Panc1 (cell line): ENCODE measurements at regions not wholly inside any gene's neighbourhood (a gene's known extent, or its start where the extent isn't known, plus 50 kb on each side); places are given as distances from the start of the nearest gene placed in this dataset.

Experiments used
- ATAC-seq: fragments of 200-7000 bp; cut with Tn5 transposase; 2 replicates; pipeline ENCODE4 v1.9.1; 2020; ENCODE audit warnings: mild to moderate bottlenecking, moderate library complexity
- BruUV-seq: library from RNA; stranded (reverse); fragments of 400-500 nt; replicated peaks from 2 replicates; lab custom pipeline; 2021; lab: Mats Ljungman, UMichigan
- CTCF ChIA-PET: fragments of 300-600 bp; sonication (Branson Sonifier 250); formaldehyde crosslinking; loops from one replicate; lab custom pipeline; 2022; ENCODE audit warnings: antibody characterized with exemption; lab: Charles Lee
- POLR2A ChIA-PET: fragments of 300-600 bp; sonication (Branson Sonifier 250); formaldehyde crosslinking; loops from one replicate; lab custom pipeline; 2022; ENCODE audit warnings: antibody characterized with exemption; lab: Charles Lee
- DNase-seq: peaks from one replicate; pipeline ENCODE4 v3.0.0-alpha.2; 2010; ENCODE audit warnings: low read depth, low spot score
- H3K27ac ChIP-seq: 2 replicates; pipeline ENCODE4 v1.5.1; 2011; ENCODE audit warnings: mild to moderate bottlenecking, low read length, inconsistent platforms
- H3K27me3 ChIP-seq: fragments of 200-500 bp; sonication (Bioruptor generic); 2 replicates; pipeline ENCODE4 v1.6.0; 2014; ENCODE audit warnings: low read length, inconsistent platforms; ENCODE audit not compliant: control insufficient read depth, insufficient read depth
- H3K36me3 ChIP-seq: fragments of 200-500 bp; sonication (Bioruptor generic); 2 replicates; pipeline ENCODE4 v1.5.1; 2014; ENCODE audit warnings: inconsistent platforms, mild to moderate bottlenecking, low read length, moderate library complexity; ENCODE audit not compliant: control insufficient read depth, insufficient read depth
- H3K4me1 ChIP-seq: 2 replicates; pipeline ENCODE4 v1.5.1; 2011; ENCODE audit warnings: inconsistent platforms, mild to moderate bottlenecking, low read length, moderate library complexity; ENCODE audit not compliant: control insufficient read depth, insufficient read depth
- H3K4me3 ChIP-seq, 2 experiments: 2 replicates each; pipeline ENCODE4 v1.5.1; 2011 to 2012; ENCODE audit warnings: low read depth in 2 of 2, low read length in 2 of 2, mild to moderate bottlenecking in 2 of 2, inconsistent platforms in 1 of 2, moderate library complexity in 1 of 2
- H3K9me3 ChIP-seq: fragments of 200-500 bp; sonication (Bioruptor generic); 2 replicates; pipeline ENCODE4 v1.5.1; 2014; ENCODE audit warnings: low read depth, mild to moderate bottlenecking, inconsistent platforms, low read length, moderate library complexity; ENCODE audit not compliant: control insufficient read depth, insufficient read depth
- POLR2AphosphoS5 ChIP-seq: IDR thresholded peaks from 2 replicates; pipeline ENCODE4 v1.6.1; 2012; ENCODE audit warnings: mild to moderate bottlenecking, low read depth, low read length, moderate library complexity
- SIN3A ChIP-seq: IDR thresholded peaks from 2 replicates; pipeline ENCODE4 v1.6.1; 2012; ENCODE audit warnings: low read depth, mild to moderate bottlenecking, low read length, moderate library complexity, borderline replicate concordance; ENCODE audit not compliant: insufficient read depth
- TCF7L2 ChIP-seq: IDR thresholded peaks from 2 replicates; pipeline ENCODE4 v1.6.1; 2011; ENCODE audit warnings: mild to moderate bottlenecking, low read depth, low read length, inconsistent platforms
- in situ Hi-C: cut with HindIII; loops from 2 replicates; pipeline ENCODE4 v1.10.0; 2016; ENCODE audit warnings: low sequenced_read_pairs, low pct_unique_long_range_greater_than_20kb
- intact Hi-C: fragments of 100-400 bp; cut with micrococcal nuclease; formaldehyde crosslinking; loops from one replicate; pipeline ENCODE4 v1.10.0; 2022; ENCODE audit not compliant: unreplicated experiment
- TF ChIP-seq, protein P1 (sequence below): fragments of 450-650 bp; IDR thresholded peaks from 2 replicates; pipeline ENCODE4 v1.5.1; 2017; ENCODE audit warnings: mild to moderate bottlenecking
- TF ChIP-seq, protein P2 (sequence below), 2 experiments: IDR thresholded peaks; 2 replicates each; pipeline ENCODE4 v1.6.1; 2011 to 2012; ENCODE audit warnings: low read depth in 2 of 2, control low read depth in 1 of 2, low read length in 1 of 2, mild to moderate bottlenecking in 1 of 2, moderate library complexity in 1 of 2; ENCODE audit not compliant: insufficient read depth in 1 of 2

DNA sequence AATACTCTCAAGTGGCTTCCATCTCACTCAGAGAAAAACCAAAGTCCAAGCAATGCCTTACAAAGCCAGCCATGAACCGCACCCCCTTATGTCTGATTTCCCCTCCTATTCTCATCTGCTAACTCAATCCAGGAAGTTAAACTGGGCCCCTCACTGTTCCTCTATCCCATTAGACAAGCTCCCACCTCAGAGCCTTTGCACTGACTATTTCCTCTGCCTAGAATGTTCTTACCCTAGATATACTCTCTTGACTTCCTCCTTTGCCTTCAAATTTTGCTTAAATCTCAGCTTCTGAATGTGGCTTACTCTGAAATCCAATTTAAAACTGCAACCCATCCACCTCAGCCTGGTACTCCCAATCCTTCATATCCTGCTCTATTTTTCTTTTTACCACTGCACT, 257.0 kb upstream of the USP15 start:
- in situ Hi-C loops = no loop called here
- no peaks in the 10 kb centered on the region for H3K27me3 ChIP-seq
- intact Hi-C loops = no loop called here
- CTCF ChIA-PET = no interaction called here
- no peaks in the 10 kb centered on the region for H3K9me3 ChIP-seq
- POLR2A ChIA-PET = interaction anchor here (0.5 kb wide), 1 partner anchor 179 kb away, joined by 3 read pairs; no protein-coding TSS in a partner anchor
- ATAC-seq (no peak), DNase-seq (no peak)
- H3K36me3 ChIP-seq = no peaks in the 10 kb centered on the region
- H3K27ac ChIP-seq = no peak overlapping the region
- TF ChIP-seq, protein P1, sequence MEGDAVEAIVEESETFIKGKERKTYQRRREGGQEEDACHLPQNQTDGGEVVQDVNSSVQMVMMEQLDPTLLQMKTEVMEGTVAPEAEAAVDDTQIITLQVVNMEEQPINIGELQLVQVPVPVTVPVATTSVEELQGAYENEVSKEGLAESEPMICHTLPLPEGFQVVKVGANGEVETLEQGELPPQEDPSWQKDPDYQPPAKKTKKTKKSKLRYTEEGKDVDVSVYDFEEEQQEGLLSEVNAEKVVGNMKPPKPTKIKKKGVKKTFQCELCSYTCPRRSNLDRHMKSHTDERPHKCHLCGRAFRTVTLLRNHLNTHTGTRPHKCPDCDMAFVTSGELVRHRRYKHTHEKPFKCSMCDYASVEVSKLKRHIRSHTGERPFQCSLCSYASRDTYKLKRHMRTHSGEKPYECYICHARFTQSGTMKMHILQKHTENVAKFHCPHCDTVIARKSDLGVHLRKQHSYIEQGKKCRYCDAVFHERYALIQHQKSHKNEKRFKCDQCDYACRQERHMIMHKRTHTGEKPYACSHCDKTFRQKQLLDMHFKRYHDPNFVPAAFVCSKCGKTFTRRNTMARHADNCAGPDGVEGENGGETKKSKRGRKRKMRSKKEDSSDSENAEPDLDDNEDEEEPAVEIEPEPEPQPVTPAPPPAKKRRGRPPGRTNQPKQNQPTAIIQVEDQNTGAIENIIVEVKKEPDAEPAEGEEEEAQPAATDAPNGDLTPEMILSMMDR = no peak
- TF ChIP-seq POLR2AphosphoS5 (no peak), SIN3A (no peak)
- TF ChIP-seq, protein P2, sequence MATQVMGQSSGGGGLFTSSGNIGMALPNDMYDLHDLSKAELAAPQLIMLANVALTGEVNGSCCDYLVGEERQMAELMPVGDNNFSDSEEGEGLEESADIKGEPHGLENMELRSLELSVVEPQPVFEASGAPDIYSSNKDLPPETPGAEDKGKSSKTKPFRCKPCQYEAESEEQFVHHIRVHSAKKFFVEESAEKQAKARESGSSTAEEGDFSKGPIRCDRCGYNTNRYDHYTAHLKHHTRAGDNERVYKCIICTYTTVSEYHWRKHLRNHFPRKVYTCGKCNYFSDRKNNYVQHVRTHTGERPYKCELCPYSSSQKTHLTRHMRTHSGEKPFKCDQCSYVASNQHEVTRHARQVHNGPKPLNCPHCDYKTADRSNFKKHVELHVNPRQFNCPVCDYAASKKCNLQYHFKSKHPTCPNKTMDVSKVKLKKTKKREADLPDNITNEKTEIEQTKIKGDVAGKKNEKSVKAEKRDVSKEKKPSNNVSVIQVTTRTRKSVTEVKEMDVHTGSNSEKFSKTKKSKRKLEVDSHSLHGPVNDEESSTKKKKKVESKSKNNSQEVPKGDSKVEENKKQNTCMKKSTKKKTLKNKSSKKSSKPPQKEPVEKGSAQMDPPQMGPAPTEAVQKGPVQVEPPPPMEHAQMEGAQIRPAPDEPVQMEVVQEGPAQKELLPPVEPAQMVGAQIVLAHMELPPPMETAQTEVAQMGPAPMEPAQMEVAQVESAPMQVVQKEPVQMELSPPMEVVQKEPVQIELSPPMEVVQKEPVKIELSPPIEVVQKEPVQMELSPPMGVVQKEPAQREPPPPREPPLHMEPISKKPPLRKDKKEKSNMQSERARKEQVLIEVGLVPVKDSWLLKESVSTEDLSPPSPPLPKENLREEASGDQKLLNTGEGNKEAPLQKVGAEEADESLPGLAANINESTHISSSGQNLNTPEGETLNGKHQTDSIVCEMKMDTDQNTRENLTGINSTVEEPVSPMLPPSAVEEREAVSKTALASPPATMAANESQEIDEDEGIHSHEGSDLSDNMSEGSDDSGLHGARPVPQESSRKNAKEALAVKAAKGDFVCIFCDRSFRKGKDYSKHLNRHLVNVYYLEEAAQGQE (IDR thresholded peaks at IDR 0.05; ENCODE audit: insufficient read depth in 1 of 2, low read depth in 2 of 2, low read length in 1 of 2) = no peak
- H3K4me1 ChIP-seq = no peaks in the 10 kb centered on the region
- H3K4me3 ChIP-seq = no peak overlapping the region
- no TSS peak for BruUV-seq

DNA sequence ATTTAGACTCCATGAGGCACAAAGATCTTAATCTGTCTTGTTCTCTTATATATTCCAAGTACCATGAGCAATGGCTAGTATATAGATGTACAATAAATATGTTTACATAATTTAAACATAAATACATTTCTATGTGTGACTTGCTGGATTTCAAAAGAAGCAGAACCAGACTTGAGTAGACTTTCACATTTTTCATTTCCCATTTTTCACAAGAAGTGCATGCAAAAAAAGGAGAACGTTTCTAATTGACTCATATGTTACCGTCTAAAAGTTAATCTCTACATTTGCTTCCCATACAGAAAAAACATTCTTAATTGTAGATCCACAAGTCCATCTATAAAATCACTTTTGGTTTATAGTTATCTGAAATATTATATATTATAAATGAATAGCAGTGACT, 256.5 kb upstream of the USP15 start:
- Histone ChIP-seq H3K4me1 (no peaks in the 10 kb centered on the region), H3K27me3 (no peaks in the 10 kb centered on the region), H3K9me3 (no peaks in the 10 kb centered on the region), H3K27ac (no peak overlapping the region), H3K36me3 (no peaks in the 10 kb centered on the region), H3K4me3 (no peak overlapping the region)
- ChIA-PET CTCF (interaction anchor here (0.6 kb wide), 1 partner anchor 10 kb away, joined by 3 read pairs; no protein-coding TSS in a partner anchor), POLR2A (interaction anchor here (0.5 kb wide), 1 partner anchor 179 kb away, joined by 3 read pairs; no protein-coding TSS in a partner anchor)
- intact Hi-C loops = no loop called here
- no TSS peak for BruUV-seq
- in situ Hi-C loops = no loop called here
- DNase-seq = no peak
- TF ChIP-seq, protein P1 = no peak
- TF ChIP-seq TCF7L2 = no peak
- no peak for TF ChIP-seq POLR2AphosphoS5
- TF ChIP-seq SIN3A = no peak
- TF ChIP-seq, protein P2 (IDR thresholded peaks at IDR 0.05; ENCODE audit: insufficient read depth in 1 of 2, low read depth in 2 of 2, low read length in 1 of 2) = no peak
- ATAC-seq = no peak
